HG03045 (cell line): ENCODE measurements at regions not wholly inside any gene's neighbourhood (a gene's known extent, or its start where the extent isn't known, plus 50 kb on each side); places are given as distances from the start of the nearest gene placed in this dataset.

Source experiments
- ATAC-seq: cut with Tn5 transposase; IDR thresholded peaks from one replicate; pipeline ENCODE4 v1.9.1; 2021; ENCODE audit warnings: mild to moderate bottlenecking, moderate library complexity; ENCODE audit not compliant: unreplicated experiment

- no peak for ATAC-seq
Measured at GRCh38 chr14:22479132-22479531, 109.9 kb downstream of the DAD1 start.

GRCh38 chr14:22478670-22479069 lies 110.4 kb downstream of the DAD1 start:
- no peak for ATAC-seq

- no peak for ATAC-seq
Measured at GRCh38 chr14:22478247-22478646, 110.8 kb downstream of the DAD1 start.

GRCh38 chr14:22477569-22478194 lies 111.3 kb downstream of the DAD1 start:
- no peak for ATAC-seq

- no peak for ATAC-seq
Measured at GRCh38 chr14:22476887-22477286, 112.1 kb downstream of the DAD1 start.

- ATAC-seq: no peak
Measured at GRCh38 chr14:22476005-22476751, 112.8 kb downstream of the DAD1 start.

GRCh38 chr14:22475381-22475780 lies 113.6 kb downstream of the DAD1 start:
- no peak for ATAC-seq

- no peak for ATAC-seq
Measured at GRCh38 chr14:22474730-22475351, 114.2 kb downstream of the DAD1 start.

- ATAC-seq: no peak
Measured at GRCh38 chr14:22472935-22473854, 115.8 kb downstream of the DAD1 start.

- no peak for ATAC-seq
Measured at GRCh38 chr14:22472466-22472865, 116.6 kb downstream of the DAD1 start.

- no peak for ATAC-seq
Measured at GRCh38 chr14:22471545-22472121, 117.4 kb downstream of the DAD1 start.

- ATAC-seq: no peak
Measured at GRCh38 chr14:22469538-22470303, 119.3 kb downstream of the DAD1 start.

GRCh38 chr14:22468830-22469229 lies 120.2 kb downstream of the DAD1 start:
- no peak for ATAC-seq

- ATAC-seq: no peak
Measured at GRCh38 chr14:22466491-22466890, 122.5 kb downstream of the DAD1 start.

GRCh38 chr14:22465201-22465840 lies 123.7 kb downstream of the DAD1 start:
- no peak for ATAC-seq

GRCh38 chr14:22464422-22465142 lies 124.4 kb downstream of the DAD1 start:
- ATAC-seq: peak; percentile 84

- no peak for ATAC-seq
Measured at GRCh38 chr14:22463763-22464173, 125.3 kb downstream of the DAD1 start.

- no peak for ATAC-seq
Measured at GRCh38 chr14:22462923-22463322, 126.1 kb downstream of the DAD1 start.
